ENCODE measurements at regions not wholly inside any gene's neighbourhood (a gene's known extent, or its start where the extent isn't known, plus 50 kb on each side); places are given as distances from the start of the nearest gene placed in this dataset.
"Not testable (repeated sequence)": the region's sequence is repeated elsewhere in the genome, so short reads cannot be mapped to it uniquely, and the experiment has no call there.

- DNase-seq (ENCODE audit: low read depth) = no peak
Observed at GRCh38 chr2:180540761-180541160, 439.6 kb upstream of the UBE2E3 start.

GRCh38 chr2:180539541-180539940 is 440.9 kb upstream of the UBE2E3 start:
- no peak for DNase-seq (ENCODE audit: low read depth)

- DNase-seq (ENCODE audit: low read depth) = no peak
Observed at GRCh38 chr2:180535289-180535688, 445.1 kb upstream of the UBE2E3 start.

- DNase-seq (ENCODE audit: low read depth) = not testable (repeated sequence)
Observed at GRCh38 chr2:180531787-180532186, 448.6 kb upstream of the UBE2E3 start.

- no peak for DNase-seq (ENCODE audit: low read depth)
Observed at GRCh38 chr2:180524499-180524898, 455.9 kb upstream of the UBE2E3 start.

- no peak for DNase-seq (ENCODE audit: low read depth)
Observed at GRCh38 chr2:180523621-180524340, 456.6 kb upstream of the UBE2E3 start.

GRCh38 chr2:180520921-180521581 is 459.4 kb upstream of the UBE2E3 start:
- no peak for DNase-seq (ENCODE audit: low read depth)

GRCh38 chr2:180520206-180520605 is 460.2 kb upstream of the UBE2E3 start:
- no peak for DNase-seq (ENCODE audit: low read depth)

GRCh38 chr2:180519276-180519675 is 461.1 kb upstream of the UBE2E3 start:
- DNase-seq (ENCODE audit: low read depth) = no peak

GRCh38 chr2:180516232-180516631 is 464.2 kb upstream of the UBE2E3 start:
- DNase-seq (ENCODE audit: low read depth) = no peak

- no peak for DNase-seq (ENCODE audit: low read depth)
Observed at GRCh38 chr2:180513389-180513788, 467.0 kb upstream of the UBE2E3 start.

- no peak for DNase-seq (ENCODE audit: low read depth)
Observed at GRCh38 chr2:180508458-180508857, 471.9 kb upstream of the UBE2E3 start.

- no peak for DNase-seq (ENCODE audit: low read depth)
Observed at GRCh38 chr2:180507028-180507427, 473.4 kb upstream of the UBE2E3 start.

GRCh38 chr2:180505203-180505602 is 475.2 kb upstream of the UBE2E3 start:
- DNase-seq (ENCODE audit: low read depth) = no peak

- no peak for DNase-seq (ENCODE audit: low read depth)
Observed at GRCh38 chr2:180497621-180498152, 482.7 kb upstream of the UBE2E3 start.

GRCh38 chr2:180495606-180496005 is 484.8 kb upstream of the UBE2E3 start:
- DNase-seq (ENCODE audit: low read depth) = no peak

GRCh38 chr2:180494286-180494685 is 486.1 kb upstream of the UBE2E3 start:
- no peak for DNase-seq (ENCODE audit: low read depth)

- DNase-seq (ENCODE audit: low read depth) = no peak
Observed at GRCh38 chr2:180482696-180483095, 475.6 kb upstream of the CWC22 start.

- no peak for DNase-seq (ENCODE audit: low read depth)
Observed at GRCh38 chr2:180481998-180482397, 474.9 kb upstream of the CWC22 start.

- DNase-seq (ENCODE audit: low read depth) = no peak
Observed at GRCh38 chr2:180478883-180479282, 471.8 kb upstream of the CWC22 start.

GRCh38 chr2:180474716-180475115 is 467.6 kb upstream of the CWC22 start:
- DNase-seq (ENCODE audit: low read depth) = no peak

GRCh38 chr2:180473456-180473855 is 466.4 kb upstream of the CWC22 start:
- DNase-seq (ENCODE audit: low read depth) = no peak

- no peak for DNase-seq (ENCODE audit: low read depth)
Observed at GRCh38 chr2:180472133-180472532, 465.0 kb upstream of the CWC22 start.

Data from T follicular helper cell (primary cell).